HG03025 (cell line): ENCODE measurements at regions not wholly inside any gene's neighbourhood (a gene's known extent, or its start where the extent isn't known, plus 50 kb on each side); places are given as distances from the start of the nearest gene placed in this dataset.

Source experiments
- ATAC-seq: cut with Tn5 transposase; IDR thresholded peaks from one replicate; pipeline ENCODE4 v1.9.1; 2021; ENCODE audit warnings: mild to moderate bottlenecking, moderate library complexity; ENCODE audit not compliant: unreplicated experiment, low FRiP score

GRCh38 chrX:40173143-40174000 is 75.6 kb upstream of the BCOR start:
- ATAC-seq, result no peak

GRCh38 chrX:40172401-40173142 is 74.8 kb upstream of the BCOR start:
- no peak for ATAC-seq

GRCh38 chrX:40171513-40172400 is 74.0 kb upstream of the BCOR start:
- no peak for ATAC-seq

DNA sequence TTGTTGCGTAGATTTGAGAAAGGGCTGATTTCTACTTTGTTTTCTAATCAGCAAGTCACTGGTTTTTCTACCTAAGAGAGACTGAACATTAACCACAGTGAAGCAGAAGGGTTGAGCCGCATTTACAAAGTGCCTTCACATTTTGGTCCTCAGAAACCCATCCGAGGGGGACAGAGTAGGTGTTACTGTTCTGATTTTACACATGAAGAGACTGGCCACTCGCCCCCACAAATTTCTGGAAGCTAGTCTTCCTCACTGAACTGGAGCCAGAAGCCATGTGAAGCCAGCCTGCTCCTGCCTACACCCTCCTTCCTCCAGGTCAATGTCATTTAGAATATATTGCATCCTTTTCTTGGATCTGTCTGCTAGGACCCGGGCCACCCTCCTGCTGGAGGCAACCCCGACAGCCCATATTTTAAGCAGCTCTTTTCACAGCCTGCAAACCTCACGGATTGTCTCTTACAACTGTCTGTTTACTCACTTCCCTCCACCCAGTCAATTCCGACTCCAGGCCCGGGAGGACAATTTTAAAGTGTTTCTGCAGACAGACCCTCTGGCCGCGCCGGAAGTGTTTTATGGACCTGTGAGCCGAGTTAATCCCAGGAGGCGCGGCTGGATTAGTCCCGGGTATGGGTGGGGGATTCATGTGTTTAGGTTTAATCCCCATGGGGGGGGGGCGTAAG is 73.2 kb upstream of the BCOR start:
- ATAC-seq, result no peak

- ATAC-seq, result no peak
These were observed 71.7 kb upstream of the BCOR start for GRCh38 chrX:40169193-40170101.

DNA sequence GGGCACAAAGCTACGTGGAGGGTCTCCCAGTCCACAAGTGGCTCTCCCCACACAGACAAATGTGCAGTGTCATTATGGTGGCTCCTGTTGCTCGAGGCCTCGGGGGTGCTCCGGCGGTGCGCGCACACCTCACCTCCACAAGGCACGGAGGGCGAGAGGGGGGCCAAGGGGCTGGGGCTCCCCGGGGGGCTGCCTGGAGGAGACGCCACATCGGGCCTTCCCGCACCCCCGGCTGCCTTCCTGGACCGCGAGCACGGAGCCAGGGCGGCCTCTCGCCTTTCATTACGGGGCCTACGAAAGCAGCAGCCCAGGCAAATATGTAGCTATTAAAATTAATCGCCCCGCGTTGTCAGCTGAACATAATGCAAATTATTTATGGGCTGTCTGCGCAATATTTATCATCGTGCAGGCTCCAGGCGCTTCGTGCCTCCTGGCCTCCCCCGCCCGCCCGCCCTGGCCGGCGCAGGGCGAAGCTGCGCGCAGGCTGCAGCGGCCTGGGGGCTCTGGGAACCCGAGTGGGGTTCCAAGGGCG is 70.8 kb upstream of the BCOR start:
- ATAC-seq, result no peak

DNA sequence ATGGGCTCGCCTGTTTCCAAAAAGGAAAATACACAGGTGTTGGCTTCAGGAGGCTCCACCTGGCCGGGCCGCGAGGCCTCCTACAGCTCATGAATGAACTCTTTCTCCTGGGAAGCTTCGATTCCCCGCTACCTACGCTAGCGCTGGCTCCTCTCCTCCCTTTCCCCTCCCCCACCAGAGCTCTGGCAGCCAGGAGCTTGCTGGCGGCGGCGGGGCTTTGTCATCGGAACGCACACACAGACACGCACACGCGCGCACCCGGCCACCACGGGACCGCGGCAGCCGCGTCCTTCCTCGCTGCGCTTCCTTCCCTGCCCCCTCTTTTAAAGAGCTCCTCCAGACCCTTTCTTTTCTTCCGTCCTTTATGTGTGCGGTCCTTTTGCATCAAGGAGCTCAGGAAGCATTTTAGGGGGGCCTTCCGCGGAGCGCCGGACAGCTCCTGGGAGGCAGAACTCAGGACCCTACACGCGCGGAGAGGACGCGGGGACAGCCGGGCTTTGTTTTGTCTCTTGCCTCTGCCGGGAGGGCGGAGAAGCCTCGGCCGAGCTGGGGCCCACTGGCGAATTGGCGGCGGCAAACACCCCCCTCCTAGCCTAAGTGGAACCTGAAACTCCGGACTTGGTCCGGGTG is 70.2 kb upstream of the BCOR start:
- ATAC-seq, result no peak

DNA sequence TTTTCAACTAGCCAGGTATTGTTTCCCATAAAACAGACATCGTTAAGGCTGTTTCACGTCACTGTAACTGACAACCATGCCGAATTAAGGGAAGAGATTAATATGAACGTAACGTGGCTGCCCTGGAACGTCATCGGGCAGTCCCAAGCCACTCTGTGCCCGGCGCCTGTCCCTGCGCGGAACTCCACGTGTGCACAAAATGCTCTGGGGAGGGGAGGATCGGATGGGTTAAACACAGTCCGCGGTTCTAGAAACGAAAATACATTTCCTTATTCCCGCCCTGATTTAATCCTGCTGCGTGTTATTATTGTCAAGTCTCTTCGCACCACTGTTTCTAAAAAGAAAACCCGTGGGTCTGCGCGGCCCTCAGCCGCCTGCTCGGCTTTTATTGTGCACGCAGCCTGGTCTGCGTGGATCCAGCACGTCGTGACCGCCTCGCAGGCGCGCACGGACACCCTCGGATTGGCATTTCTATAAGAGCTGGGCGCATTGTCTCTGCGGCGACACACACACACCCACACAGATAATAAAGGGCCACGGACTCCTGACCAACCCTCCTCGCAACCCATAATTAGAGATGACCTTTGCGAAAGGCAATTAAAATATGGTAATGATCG is 69.6 kb upstream of the BCOR start:
- ATAC-seq, result no peak

DNA sequence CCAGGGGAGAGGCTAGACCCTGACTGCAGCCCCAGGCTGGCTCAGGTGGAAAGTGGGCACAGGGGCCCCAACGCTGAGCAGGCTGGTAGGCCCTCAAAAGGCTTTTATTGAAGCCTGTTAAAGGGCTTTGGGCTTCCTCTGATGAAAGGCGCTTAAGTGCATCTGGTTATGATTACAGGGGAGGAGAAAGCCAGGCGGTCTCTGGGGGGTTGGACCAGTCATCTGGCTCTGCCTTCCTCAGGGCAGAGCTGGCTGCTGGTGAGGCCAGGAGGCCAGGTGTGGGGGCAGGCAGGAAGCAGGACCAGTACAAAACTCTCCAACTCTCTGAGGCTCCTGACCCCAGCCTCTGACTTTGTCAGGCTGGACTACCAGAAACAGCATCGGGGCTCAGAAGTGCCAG is 68.8 kb upstream of the BCOR start:
- ATAC-seq, result no peak

GRCh38 chrX:40165861-40166260 is 68.1 kb upstream of the BCOR start:
- no peak for ATAC-seq

DNA sequence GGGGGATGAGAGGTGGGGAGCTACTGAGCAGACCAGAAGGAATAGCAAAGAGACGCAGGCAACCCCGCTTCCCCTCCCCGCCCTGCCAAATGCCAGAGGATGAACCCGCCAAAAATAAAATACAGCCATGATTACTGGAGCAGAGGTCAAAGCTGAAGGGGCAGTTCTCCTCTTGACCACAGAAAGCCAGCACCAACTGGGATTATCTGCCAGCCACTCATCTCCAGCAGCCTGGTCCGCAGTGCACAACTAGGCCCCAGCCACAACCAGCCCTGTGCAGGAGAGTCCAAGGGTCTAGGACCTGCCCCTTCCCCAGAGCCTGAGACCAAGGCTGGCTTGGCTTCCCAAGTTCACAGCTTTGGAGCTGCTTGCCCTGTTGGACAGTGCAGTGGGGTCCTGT is 67.4 kb upstream of the BCOR start:
- no peak for ATAC-seq

- no peak for ATAC-seq
These were observed 67.0 kb upstream of the BCOR start for GRCh38 chrX:40164751-40165150.

GRCh38 chrX:40158036-40158706 is 60.4 kb upstream of the BCOR start:
- ATAC-seq, result no peak

- no peak for ATAC-seq
These were observed 59.7 kb upstream of the BCOR start for GRCh38 chrX:40157228-40158035.

GRCh38 chrX:40156470-40157227 is 58.9 kb upstream of the BCOR start:
- ATAC-seq, result no peak
